H1 (cell line): ENCODE measurements at regions not wholly inside any gene's neighbourhood (a gene's known extent, or its start where the extent isn't known, plus 50 kb on each side); places are given as distances from the start of the nearest gene placed in this dataset.

Source experiments
- CTCF ChIA-PET: fragments of 300-600 bp; sonication (Branson Sonifier 250); formaldehyde crosslinking; loops from one replicate; lab custom pipeline; 2021; ENCODE audit not compliant: partially characterized antibody; lab: Charles Lee
- POLR2A ChIA-PET: fragments of 300-600 bp; sonication (Branson Sonifier 250); formaldehyde crosslinking; loops from one replicate; lab custom pipeline; 2021; ENCODE audit warnings: inconsistent platforms; ENCODE audit not compliant: partially characterized antibody; lab: Charles Lee
- DNase-seq, 2 experiments: peaks; one replicate each; pipeline versions ENCODE4 v3.0.0 to v3.0.0-alpha.2; 2010 to 2022; ENCODE audit warnings: low spot score in 2 of 2, low read depth in 1 of 2, mixed read lengths in 1 of 2
- FAIRE-seq: peaks from 2 replicates; lab custom pipeline; 2011; peaks lifted over from hg19 to GRCh38; lab: Jason Lieb, UNC
- H2AFZ ChIP-seq: 2 replicates; pipeline ENCODE4 v1.8.1; 2012; ENCODE audit warnings: low read length, inconsistent platforms
- H2AK5ac ChIP-seq: 2 replicates; pipeline ENCODE4 v1.6.1; 2013; ENCODE audit warnings: low read depth, low read length
- H2BK120ac ChIP-seq: replicated peaks from 2 replicates; pipeline ENCODE3; 2013; ENCODE audit warnings: low read depth, low read length, inconsistent platforms
- H2BK12ac ChIP-seq: 2 replicates; pipeline ENCODE4 v1.6.1; 2013; ENCODE audit warnings: low read depth, low read length
- H2BK15ac ChIP-seq: 2 replicates; pipeline ENCODE4 v1.6.1; 2013; ENCODE audit warnings: low read length
- H2BK20ac ChIP-seq: 2 replicates; pipeline ENCODE4 v1.6.1; 2013; ENCODE audit warnings: low read length
- H2BK5ac ChIP-seq: 2 replicates; pipeline ENCODE4 v1.6.1; 2013; ENCODE audit warnings: low read depth, low read length
- H3K14ac ChIP-seq: 2 replicates; pipeline ENCODE4 v1.6.1; 2013; ENCODE audit warnings: inconsistent platforms; ENCODE audit not compliant: insufficient read length
- H3K18ac ChIP-seq: 2 replicates; pipeline ENCODE4 v1.6.1; 2013; ENCODE audit warnings: low read length; ENCODE audit errors: extremely low read depth
- H3K23ac ChIP-seq: 2 replicates; pipeline ENCODE4 v1.6.1; 2013; ENCODE audit warnings: inconsistent platforms; ENCODE audit not compliant: insufficient read length
- H3K23me2 ChIP-seq: 2 replicates; pipeline ENCODE4 v1.6.1; 2013; ENCODE audit warnings: low read depth, low read length
- H3K27ac ChIP-seq: 2 replicates; pipeline ENCODE4 v1.6.1; 2011; ENCODE audit warnings: low read depth, low read length, inconsistent platforms
- H3K27me3 ChIP-seq, 4 experiments: replicated peaks in 1 of 4; 1 replicate in 1 of 4; 2 replicates in 3 of 4; pipeline versions ENCODE4 v1.6.1 to v1.8.1; 2011 to 2013; ENCODE audit warnings: low read length in 3 of 4, mild to moderate bottlenecking in 3 of 4, inconsistent platforms in 2 of 4, mixed read lengths in 2 of 4, moderate library complexity in 1 of 4; ENCODE audit not compliant: control insufficient read depth in 3 of 4, insufficient read depth in 3 of 4; ENCODE audit errors: extremely low read depth in 1 of 4
- H3K36me3 ChIP-seq, 4 experiments: 2 replicates each; pipeline versions ENCODE4 v1.6.1 to v1.8.1; 2011 to 2013; ENCODE audit warnings: mild to moderate bottlenecking in 4 of 4, low read length in 3 of 4, moderate library complexity in 2 of 4, control low read depth in 1 of 4, inconsistent platforms in 1 of 4; ENCODE audit not compliant: insufficient read depth in 4 of 4, control insufficient read depth in 2 of 4
- H3K4ac ChIP-seq: replicated peaks from 2 replicates; pipeline ENCODE3; 2013; ENCODE audit warnings: low read length, low read depth, mixed read lengths, inconsistent platforms; ENCODE audit not compliant: insufficient read length
- H3K4me1 ChIP-seq, 4 experiments: replicated peaks in 1 of 4; 1 replicate in 1 of 4; 2 replicates in 3 of 4; pipeline versions ENCODE4 v1.6.1 to v1.8.1; 2011 to 2013; ENCODE audit warnings: low read length in 3 of 4, inconsistent platforms in 2 of 4, mixed read lengths in 1 of 4; ENCODE audit not compliant: insufficient read depth in 4 of 4, control insufficient read depth in 3 of 4
- H3K4me2 ChIP-seq, 2 experiments: 2 replicates each; pipeline versions ENCODE4 v1.6.1 to v1.8.1; 2011 to 2013; ENCODE audit warnings: low read depth in 2 of 2, low read length in 2 of 2, control low read depth in 1 of 2, inconsistent platforms in 1 of 2, mild to moderate bottlenecking in 1 of 2; ENCODE audit not compliant: insufficient read depth in 1 of 2
- H3K4me3 ChIP-seq, 4 experiments: fragments of 200-600, 300-600 bp in 1 of 4; sonication (generic), shearing (Covaris generic), sonication (Bioruptor Twin) in 1 of 4; 2 replicates each; pipeline versions ENCODE4 v1.5.1 to v1.8.1; 2011 to 2016; ENCODE audit warnings: low read length in 4 of 4, low read depth in 3 of 4, control low read depth in 2 of 4, inconsistent platforms in 2 of 4, mild to moderate bottlenecking in 2 of 4, mixed read lengths in 1 of 4, moderate library complexity in 1 of 4; ENCODE audit not compliant: insufficient read depth in 2 of 4; ENCODE audit errors: extremely low read depth in 1 of 4
- H3K56ac ChIP-seq: replicated peaks from 2 replicates; pipeline ENCODE3; 2013; ENCODE audit warnings: low read depth, mild to moderate bottlenecking, mixed read lengths, low read length, inconsistent platforms; ENCODE audit not compliant: insufficient read length
- H3K79me1 ChIP-seq: 2 replicates; pipeline ENCODE4 v1.6.1; 2013; ENCODE audit warnings: low read depth, low read length, control low read depth
- H3K79me2 ChIP-seq, 2 experiments: 2 replicates each; pipeline versions ENCODE4 v1.6.1 to v1.8.1; 2012 to 2013; ENCODE audit warnings: low read length in 2 of 2, mild to moderate bottlenecking in 2 of 2, inconsistent platforms in 1 of 2; ENCODE audit not compliant: insufficient read depth in 2 of 2, control insufficient read depth in 1 of 2
- H3K9ac ChIP-seq, 4 experiments: replicated peaks in 1 of 4; 1 replicate in 1 of 4; 2 replicates in 3 of 4; pipeline versions ENCODE4 v1.6.1 to v1.8.1; 2011 to 2013; ENCODE audit warnings: low read depth in 3 of 4, low read length in 3 of 4, control low read depth in 2 of 4, mild to moderate bottlenecking in 2 of 4, moderate library complexity in 2 of 4, inconsistent platforms in 1 of 4; ENCODE audit errors: extremely low read depth in 1 of 4
- H3K9me3 ChIP-seq, 2 experiments: 2 replicates each; pipeline versions ENCODE4 v1.6.1 to v1.8.1; 2012 to 2013; ENCODE audit warnings: mild to moderate bottlenecking in 2 of 2, moderate library complexity in 2 of 2, control low read depth in 1 of 2, inconsistent platforms in 1 of 2, low read depth in 1 of 2, low read length in 1 of 2, mixed read lengths in 1 of 2; ENCODE audit not compliant: insufficient read depth in 2 of 2
- H4K20me1 ChIP-seq, 2 experiments: replicated peaks in 1 of 2; 2 replicates each; pipeline versions ENCODE3 to v1.8.1; 2011 to 2013; ENCODE audit warnings: inconsistent platforms in 2 of 2, low read length in 2 of 2, mild to moderate bottlenecking in 1 of 2; ENCODE audit not compliant: insufficient read depth in 2 of 2, control insufficient read depth in 1 of 2
- H4K5ac ChIP-seq: 2 replicates; pipeline ENCODE4 v1.6.1; 2013; ENCODE audit warnings: low read length, low read depth, mixed read lengths, inconsistent platforms; ENCODE audit not compliant: insufficient read length
- H4K8ac ChIP-seq: 2 replicates; pipeline ENCODE4 v1.8.0; 2013; ENCODE audit warnings: mild to moderate bottlenecking, moderate library complexity, low read length, inconsistent platforms; ENCODE audit not compliant: insufficient read depth; ENCODE audit errors: extremely low read depth
- H4K91ac ChIP-seq: replicated peaks from 2 replicates; pipeline ENCODE3; 2013; ENCODE audit warnings: low read length, mixed read lengths, inconsistent platforms; ENCODE audit not compliant: insufficient read length
- BRCA1 ChIP-seq: IDR thresholded peaks from 2 replicates; pipeline ENCODE4 v1.6.1; 2012; ENCODE audit warnings: low read depth, low read length, improper control_type of control experiment
- HDAC2 ChIP-seq, 2 experiments: fragments of 300-600 bp in 1 of 2; sonication (generic) in 1 of 2; IDR thresholded peaks; 2 replicates each; pipeline ENCODE4 v1.6.1; 2011 to 2012; ENCODE audit warnings: low read depth in 2 of 2, low read length in 2 of 2, mild to moderate bottlenecking in 2 of 2, moderate library complexity in 2 of 2, borderline replicate concordance in 1 of 2, inconsistent platforms in 1 of 2
- PHF8 ChIP-seq: fragments of 200-600 bp; sonication (generic); conservative IDR thresholded peaks from 2 replicates; pipeline ENCODE4 v1.7.1; 2012; ENCODE audit warnings: low read depth, mild to moderate bottlenecking, inconsistent platforms, low read length, moderate library complexity
- RXRA ChIP-seq: IDR thresholded peaks from 2 replicates; pipeline ENCODE4 v1.6.1; 2011; ENCODE audit warnings: low read depth, mild to moderate bottlenecking, low read length, moderate library complexity; ENCODE audit not compliant: insufficient read depth
- WGBS, 2 experiments: shearing (Covaris generic) in 1 of 2; methylation state at CpG; one replicate each; pipeline versions ENCODE4 v1.1.6 to v1.1.7; 2013 to 2015; ENCODE audit warnings: low lambda C conversion rate in 2 of 2, mixed read lengths in 2 of 2, inconsistent platforms in 1 of 2, low coverage in 1 of 2, missing lambda C conversion rate in 1 of 2; ENCODE audit not compliant: insufficient replicate concordance in 2 of 2, insufficient coverage in 1 of 2, insufficient read length in 1 of 2; ENCODE audit errors: extremely low coverage in 1 of 2, missing lambda C conversion rate in 1 of 2; 5-methylcytosine and 5-hydroxymethylcytosine counted together

DNA sequence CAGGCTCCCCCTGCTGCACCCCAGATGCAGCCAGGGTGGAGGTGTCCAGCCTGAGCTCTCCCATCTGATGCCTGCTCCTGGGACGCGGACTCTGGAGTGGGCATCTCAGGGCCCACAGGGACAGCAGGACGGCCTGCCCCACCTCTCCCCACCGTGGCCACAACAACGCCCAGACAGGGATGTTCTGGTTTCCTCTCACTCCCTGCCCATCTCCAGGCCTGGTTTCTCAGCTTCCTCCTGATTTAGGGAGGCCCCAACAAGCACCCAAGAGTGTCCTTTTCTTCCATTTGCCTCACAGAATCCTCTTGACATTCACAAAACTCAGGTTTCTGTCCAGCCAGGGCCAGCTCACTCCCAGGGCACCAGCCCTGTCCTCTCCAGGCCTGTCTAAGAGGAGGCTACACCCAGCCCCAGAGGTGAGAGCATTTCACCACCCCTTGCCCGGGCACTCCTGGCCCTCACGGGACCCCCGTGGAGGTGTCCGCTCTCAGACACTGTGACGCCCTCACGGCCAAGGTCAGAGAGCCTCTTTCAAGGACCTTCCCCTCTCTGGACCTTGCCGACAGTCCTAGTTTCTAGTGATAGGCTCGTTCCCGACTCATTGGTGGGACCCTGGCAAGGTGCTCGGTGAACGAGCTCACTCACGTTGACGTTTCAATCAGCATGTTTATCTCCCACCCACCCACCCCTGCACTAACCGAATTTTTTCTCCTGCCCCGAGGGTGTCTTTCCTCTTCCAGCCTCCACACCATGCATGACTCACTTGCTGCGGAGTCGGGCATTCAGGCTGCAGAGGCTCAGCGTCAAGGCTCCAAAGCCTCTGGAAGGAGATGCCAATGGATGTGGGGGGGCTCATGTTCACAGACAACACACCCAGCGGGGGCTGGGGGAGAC, 62.0 kb upstream of the UNC5A start:
- Histone ChIP-seq H2BK20ac (no peak overlapping the region), H2AFZ (no peak overlapping the region), H3K23me2 (peaks cover 5% of the 10 kb centered on the region)
- no peak for TF ChIP-seq BRCA1
- no peak for TF ChIP-seq PHF8
- TF ChIP-seq RXRA = no peak
- TF ChIP-seq HDAC2 (IDR thresholded peaks at IDR 0.05; ENCODE audit: borderline replicate concordance in 1 of 2, low read depth in 2 of 2, low read length in 2 of 2) = no peak
- TF ChIP-seq, all 59 proteins: peak for 0
- Histone ChIP-seq H4K8ac (no peak overlapping the region), H3K27ac (no peak overlapping the region), H3K79me1 (no peaks in the 10 kb centered on the region), H2BK5ac (peak overlapping the region; percentile 29; the same call in 1 of the 2 replicates), H4K91ac (no peak overlapping the region), H3K36me3 (no peaks in the 10 kb centered on the region), H3K4me1 (peaks cover 0 to 25% (median 20%) of the 10 kb centered on the region in 4 experiments; a peak in 6 of 7 replicates), H3K23ac (no peak overlapping the region), H4K5ac (no peak overlapping the region), H3K79me2 (no peaks in the 10 kb centered on the region), H3K56ac (no peak overlapping the region), H3K9me3 (no peaks in the 10 kb centered on the region), H3K4ac (no peak overlapping the region), H3K4me2 (no peak overlapping the region), H3K9ac (no peak overlapping the region), H3K27me3 (peaks cover 0 to 5% (median 3%) of the 10 kb centered on the region in 4 experiments; a peak in 4 of 7 replicates), H4K20me1 (no peaks in the 10 kb centered on the region), H2BK120ac (no peak overlapping the region), H2BK12ac (no peak overlapping the region; the same call in 1 of the 2 replicates), H3K4me3 (no peak overlapping the region), H2BK15ac (peak overlapping the region; percentile 10; the same call in 1 of the 2 replicates), H3K14ac (no peak overlapping the region), H3K18ac (no peak overlapping the region), H2AK5ac (no peak overlapping the region; the same call in 1 of the 2 replicates)
- FAIRE-seq (no peak), DNase-seq (peak in 1 of 2 experiments; percentile 42)
- 88% methylated on average over 18 of the region's 24 CpGs; no CpG with 5 or more reads in 1 of the 2 experiments for WGBS, 2 experiments
- CTCF ChIA-PET = interaction anchor here (1.0 to 7.1 kb wide), 8 partner anchors 9 to 162 kb away, joined by 4 to 54 read pairs (median 6); no protein-coding TSS in a partner anchor
- POLR2A ChIA-PET = interaction anchor here (1.9 kb wide), 1 partner anchor 88 kb away, joined by 4 read pairs; no protein-coding TSS in a partner anchor
